Neural cell (in vitro differentiated cells): ENCODE measurements at regions not wholly inside any gene's neighbourhood (a gene's known extent, or its start where the extent isn't known, plus 50 kb on each side); places are given as distances from the start of the nearest gene placed in this dataset.

ENCODE experiments used
- H2AFZ ChIP-seq: fragments of 200-600, 300-800 bp; sonication (generic), shearing (Covaris generic); 2 replicates; pipeline ENCODE4 v1.6.0; 2014; ENCODE audit warnings: low read depth, mild to moderate bottlenecking, antibody characterized with exemption, low read length, moderate library complexity
- H3F3A ChIP-seq: fragments of 200-600 bp; shearing (Covaris generic); 2 replicates; pipeline ENCODE4 v1.6.1; 2016; ENCODE audit warnings: mild to moderate bottlenecking, moderate library complexity, mixed read lengths, antibody characterized with exemption, low read length; ENCODE audit not compliant: insufficient read depth, poor library complexity, severe bottlenecking
- H3K27ac ChIP-seq: fragments of 200-600, 300-800 bp; sonication (generic), shearing (Covaris generic); 2 replicates; pipeline ENCODE4 v1.5.1; 2014; ENCODE audit warnings: mild to moderate bottlenecking, low read length, moderate library complexity
- H3K27me3 ChIP-seq: fragments of 300-800, 200-600 bp; sonication (generic), shearing (Covaris generic); 2 replicates; pipeline ENCODE4 v1.6.0; 2014; ENCODE audit warnings: mild to moderate bottlenecking, low read depth, low read length, moderate library complexity; ENCODE audit not compliant: insufficient read depth
- H3K36me3 ChIP-seq: fragments of 300-800, 200-600 bp; sonication (generic), shearing (Covaris generic); 2 replicates; pipeline ENCODE4 v1.5.1; 2014; ENCODE audit warnings: mild to moderate bottlenecking, antibody characterized with exemption, low read length, moderate library complexity; ENCODE audit not compliant: insufficient read depth
- H3K4me2 ChIP-seq: fragments of 300-800, 200-600 bp; sonication (generic), shearing (Covaris generic); 2 replicates; pipeline ENCODE4 v1.6.0; 2014; ENCODE audit warnings: mild to moderate bottlenecking, low read length
- H3K4me3 ChIP-seq: fragments of 300-800, 200-600 bp; sonication (generic), shearing (Covaris generic); 2 replicates; pipeline ENCODE4 v1.5.1; 2014; ENCODE audit warnings: mild to moderate bottlenecking, low read length, moderate library complexity
- H3K79me2 ChIP-seq: fragments of 200-600 bp; shearing (Covaris generic); replicated peaks from 2 replicates; pipeline ENCODE4 v1.6.0; 2014; ENCODE audit warnings: mild to moderate bottlenecking, low read length, moderate library complexity; ENCODE audit not compliant: insufficient read depth
- H3K9ac ChIP-seq: fragments of 300-800, 200-600 bp; sonication (generic), shearing (Covaris generic); 2 replicates; pipeline ENCODE4 v1.6.1; 2016; ENCODE audit warnings: mild to moderate bottlenecking, low read length, mixed read lengths
- H3K9me2 ChIP-seq: fragments of 200-600 bp; shearing (Covaris generic); 2 replicates; pipeline ENCODE4 v1.6.1; 2016; ENCODE audit warnings: mild to moderate bottlenecking, low read length, mixed read lengths; ENCODE audit not compliant: insufficient read depth
- H3K9me3 ChIP-seq: fragments of 200-600, 300-800 bp; sonication (generic), shearing (Covaris generic); 2 replicates; pipeline ENCODE4 v1.6.1; 2016; ENCODE audit warnings: mild to moderate bottlenecking, mixed run types, low read length, moderate library complexity, mixed read lengths
- H4K20me1 ChIP-seq: fragments of 200-600 bp; shearing (Covaris generic); 2 replicates; pipeline ENCODE4 v1.6.1; 2016; ENCODE audit warnings: mild to moderate bottlenecking, mixed run types; ENCODE audit not compliant: insufficient read depth
- EP300 ChIP-seq: fragments of 450-650 bp; conservative IDR thresholded peaks from 2 replicates; pipeline ENCODE4 v1.6.1; 2014; ENCODE audit warnings: antibody characterized with exemption, mild to moderate bottlenecking, moderate library complexity; ENCODE audit not compliant: poor library complexity, severe bottlenecking
- EZH2 ChIP-seq: fragments of 200-600, 300-800 bp; shearing (Covaris generic), sonication (generic); IDR thresholded peaks from 2 replicates; pipeline ENCODE4 v1.6.1; 2014; ENCODE audit warnings: antibody characterized with exemption, low read length, borderline replicate concordance, mild to moderate bottlenecking; ENCODE audit not compliant: insufficient read depth, poor library complexity, severe bottlenecking
- MXI1 ChIP-seq: fragments of 450-650 bp; conservative IDR thresholded peaks from 2 replicates; pipeline ENCODE4 v1.6.1; 2014; ENCODE audit warnings: antibody characterized with exemption, mild to moderate bottlenecking; ENCODE audit not compliant: poor library complexity, severe bottlenecking
- POLR2AphosphoS5 ChIP-seq: IDR thresholded peaks from 2 replicates; pipeline ENCODE4 v1.6.1; 2012
- RAD21 ChIP-seq: fragments of 450-650 bp; conservative IDR thresholded peaks from 2 replicates; pipeline ENCODE4 v1.6.1; 2014; ENCODE audit warnings: antibody characterized with exemption, mild to moderate bottlenecking, moderate library complexity
- REST ChIP-seq: IDR thresholded peaks from 2 replicates; pipeline ENCODE4 v1.6.1; 2012; ENCODE audit warnings: borderline replicate concordance
- SMC3 ChIP-seq: fragments of 450-650 bp; conservative IDR thresholded peaks from 2 replicates; pipeline ENCODE4 v1.6.1; 2014; ENCODE audit warnings: antibody characterized with exemption, mild to moderate bottlenecking, moderate library complexity; ENCODE audit not compliant: poor library complexity
- TAF1 ChIP-seq: IDR thresholded peaks from 2 replicates; pipeline ENCODE4 v1.6.1; 2012; ENCODE audit warnings: low read depth
- TF ChIP-seq, protein P1 (sequence below): fragments of 450-650 bp; IDR thresholded peaks from 2 replicates; pipeline ENCODE4 v1.5.1; 2014; ENCODE audit warnings: antibody characterized with exemption, mild to moderate bottlenecking, moderate library complexity; ENCODE audit not compliant: poor library complexity, severe bottlenecking

DNA sequence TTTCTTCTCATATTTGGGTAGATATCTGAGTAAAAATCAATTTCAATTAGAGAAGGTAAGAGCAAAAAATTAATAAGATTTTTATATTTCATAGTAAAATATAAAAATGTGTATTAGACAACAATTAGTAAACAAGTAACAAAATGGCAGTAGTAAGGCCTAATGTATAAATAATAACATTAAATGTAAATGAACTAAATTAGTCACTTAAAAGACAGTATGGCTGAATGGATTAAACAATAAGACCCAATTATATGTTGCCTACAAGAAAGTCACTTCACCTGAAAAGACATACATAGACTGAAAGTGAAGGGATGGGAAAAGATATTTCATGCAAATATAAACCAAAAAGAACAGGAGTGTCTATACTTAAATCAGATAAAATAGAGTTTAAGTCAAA, 147.6 kb downstream of the TRMT11 start:
- no peaks in the 10 kb centered on the region for H3K9me2 ChIP-seq

DNA sequence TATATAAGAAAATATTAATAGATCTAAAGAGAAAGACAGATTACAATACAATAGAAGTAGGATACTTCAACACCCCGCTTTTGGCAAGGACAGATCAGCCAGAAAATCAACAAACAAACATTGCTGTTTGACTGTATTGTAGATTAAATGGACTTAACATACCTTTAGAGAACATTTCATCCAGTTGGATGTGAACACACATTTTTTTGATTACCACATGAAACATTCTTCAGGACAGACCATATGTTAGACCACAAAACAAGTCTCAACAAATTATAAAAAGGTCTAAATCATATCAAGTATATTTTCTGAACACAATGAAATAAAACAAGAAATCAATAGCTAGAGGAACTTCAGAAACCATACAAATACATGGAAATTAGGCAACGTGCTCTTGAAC, 148.2 kb downstream of the TRMT11 start:
- no peaks in the 10 kb centered on the region for H3K27me3 ChIP-seq

More for the DNA sequence above, 147.6 kb downstream of the TRMT11 start:
- Histone ChIP-seq H3K27ac (no peak overlapping the region), H3K9ac (no peak overlapping the region), H3K9me3 (peaks cover 5% of the 10 kb centered on the region), H3K4me3 (no peak overlapping the region), H3K27me3 (no peaks in the 10 kb centered on the region), H3K36me3 (no peaks in the 10 kb centered on the region), H3K4me2 (no peak overlapping the region), H3K79me2 (no peaks in the 10 kb centered on the region), H2AFZ (no peak overlapping the region), H3F3A (no peaks in the 10 kb centered on the region), H4K20me1 (no peaks in the 10 kb centered on the region)
- no peak for TF ChIP-seq RAD21
- TF ChIP-seq, protein P1, sequence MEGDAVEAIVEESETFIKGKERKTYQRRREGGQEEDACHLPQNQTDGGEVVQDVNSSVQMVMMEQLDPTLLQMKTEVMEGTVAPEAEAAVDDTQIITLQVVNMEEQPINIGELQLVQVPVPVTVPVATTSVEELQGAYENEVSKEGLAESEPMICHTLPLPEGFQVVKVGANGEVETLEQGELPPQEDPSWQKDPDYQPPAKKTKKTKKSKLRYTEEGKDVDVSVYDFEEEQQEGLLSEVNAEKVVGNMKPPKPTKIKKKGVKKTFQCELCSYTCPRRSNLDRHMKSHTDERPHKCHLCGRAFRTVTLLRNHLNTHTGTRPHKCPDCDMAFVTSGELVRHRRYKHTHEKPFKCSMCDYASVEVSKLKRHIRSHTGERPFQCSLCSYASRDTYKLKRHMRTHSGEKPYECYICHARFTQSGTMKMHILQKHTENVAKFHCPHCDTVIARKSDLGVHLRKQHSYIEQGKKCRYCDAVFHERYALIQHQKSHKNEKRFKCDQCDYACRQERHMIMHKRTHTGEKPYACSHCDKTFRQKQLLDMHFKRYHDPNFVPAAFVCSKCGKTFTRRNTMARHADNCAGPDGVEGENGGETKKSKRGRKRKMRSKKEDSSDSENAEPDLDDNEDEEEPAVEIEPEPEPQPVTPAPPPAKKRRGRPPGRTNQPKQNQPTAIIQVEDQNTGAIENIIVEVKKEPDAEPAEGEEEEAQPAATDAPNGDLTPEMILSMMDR = no peak
- TF ChIP-seq MXI1 = no peak
- no peak for TF ChIP-seq POLR2AphosphoS5
- TF ChIP-seq SMC3 = no peak
- TF ChIP-seq EZH2 = no peak
- no peak for TF ChIP-seq REST
- no peak for TF ChIP-seq EP300
- TF ChIP-seq TAF1 = no peak

GRCh38 chr6:126140015-126140414, 153.7 kb downstream of the TRMT11 start:
- Histone ChIP-seq H3K27ac (no peak overlapping the region), H3K4me3 (no peak overlapping the region), H3K4me2 (no peak overlapping the region), H3K27me3 (peaks cover 50% of the 10 kb centered on the region), H4K20me1 (no peaks in the 10 kb centered on the region), H3F3A (no peaks in the 10 kb centered on the region), H3K9ac (no peak overlapping the region), H3K36me3 (no peaks in the 10 kb centered on the region), H3K9me2 (no peaks in the 10 kb centered on the region), H2AFZ (no peak overlapping the region), H3K79me2 (no peaks in the 10 kb centered on the region), H3K9me3 (peaks cover 12% of the 10 kb centered on the region)
- TF ChIP-seq, protein P1 = no peak
- no peak for TF ChIP-seq EZH2
- no peak for TF ChIP-seq REST
- no peak for TF ChIP-seq RAD21
- TF ChIP-seq SMC3 = no peak
- no peak for TF ChIP-seq EP300
- TF ChIP-seq TAF1 = no peak
- TF ChIP-seq MXI1 = no peak
- no peak for TF ChIP-seq POLR2AphosphoS5

More for the DNA sequence above, 148.2 kb downstream of the TRMT11 start:
- Histone ChIP-seq H3K9me2 (no peaks in the 10 kb centered on the region), H3K36me3 (no peaks in the 10 kb centered on the region), H3K4me2 (no peak overlapping the region), H2AFZ (no peak overlapping the region), H3K79me2 (no peaks in the 10 kb centered on the region), H3K4me3 (no peak overlapping the region), H3F3A (no peaks in the 10 kb centered on the region), H3K9ac (no peak overlapping the region), H3K27ac (no peak overlapping the region), H3K9me3 (peaks cover 5% of the 10 kb centered on the region), H4K20me1 (no peaks in the 10 kb centered on the region)
- TF ChIP-seq SMC3 = no peak
- no peak for TF ChIP-seq MXI1
